Stimulated activated memory B cell treated with anti-CD40 and anti-IgM and Interleukin-4, amounts not matched to agents 10 μg/mL and 1 μg/mL and 100 μg/mL, for 72 hours (primary cell): ENCODE measurements at regions not wholly inside any gene's neighbourhood (a gene's known extent, or its start where the extent isn't known, plus 50 kb on each side); places are given as distances from the start of the nearest gene placed in this dataset.
"Not testable (repeated sequence)": the region's sequence is repeated elsewhere in the genome, so short reads cannot be mapped to it uniquely, and the experiment has no call there.

ENCODE experiments used
- ATAC-seq: fragments of 150-1000 bp; cut with Tn5 transposase; 2 replicates; pipeline ENCODE4 v1.10.0; 2021
- H3K27ac Mint-ChIP-seq: one replicate; pipeline ENCODE4 v1.8.0; 2022; ENCODE audit warnings: mild to moderate bottlenecking, mixed read lengths
- H3K27me3 Mint-ChIP-seq: one replicate; pipeline ENCODE4 v1.8.0; 2022; ENCODE audit warnings: mixed read lengths
- H3K36me3 Mint-ChIP-seq: one replicate; pipeline ENCODE4 v1.8.0; 2022; ENCODE audit warnings: mixed read lengths
- H3K4me1 Mint-ChIP-seq: one replicate; pipeline ENCODE4 v1.8.0; 2022; ENCODE audit warnings: mixed read lengths
- H3K4me3 Mint-ChIP-seq: one replicate; pipeline ENCODE4 v1.8.0; 2022; ENCODE audit warnings: mild to moderate bottlenecking, moderate library complexity, mixed read lengths
- H3K9me3 Mint-ChIP-seq: one replicate; pipeline ENCODE4 v1.8.0; 2022; ENCODE audit warnings: mixed read lengths

DNA sequence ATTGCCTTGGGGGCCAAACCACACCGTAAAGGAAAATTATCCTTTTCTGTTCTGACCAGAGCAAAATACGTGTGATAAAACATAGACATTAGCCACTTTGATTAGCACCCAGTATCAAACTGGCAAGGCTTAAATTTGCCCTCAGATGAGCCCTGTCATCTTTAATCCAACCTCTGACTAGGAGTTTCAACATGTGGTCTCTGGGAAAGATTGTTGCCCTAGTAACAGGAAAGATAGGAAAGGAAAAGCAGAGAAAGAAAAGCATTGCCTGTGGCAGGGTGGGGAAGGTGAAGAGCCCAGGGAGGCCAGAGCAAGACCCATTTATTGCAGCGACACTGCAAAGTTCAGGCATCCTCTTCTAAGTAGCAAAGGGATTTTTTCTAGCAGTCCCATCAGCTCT, 181.5 kb upstream of the SCN7A start:
- ATAC-seq = no peak
- H3K4me1 Mint-ChIP-seq = no peaks in the 10 kb centered on the region
- no peak overlapping the region for H3K4me3 Mint-ChIP-seq
- no peaks in the 10 kb centered on the region for H3K27me3 Mint-ChIP-seq
- no peaks in the 10 kb centered on the region for H3K36me3 Mint-ChIP-seq
- H3K9me3 Mint-ChIP-seq = no peaks in the 10 kb centered on the region
- no peak overlapping the region for H3K27ac Mint-ChIP-seq

GRCh38 chr2:166673986-166674385, 179.9 kb upstream of the SCN7A start:
- Mint-ChIP-seq H3K36me3 (no peaks in the 10 kb centered on the region), H3K27ac (no peak overlapping the region), H3K4me1 (no peaks in the 10 kb centered on the region), H3K9me3 (no peaks in the 10 kb centered on the region), H3K4me3 (no peak overlapping the region), H3K27me3 (no peaks in the 10 kb centered on the region)
- no peak for ATAC-seq

DNA sequence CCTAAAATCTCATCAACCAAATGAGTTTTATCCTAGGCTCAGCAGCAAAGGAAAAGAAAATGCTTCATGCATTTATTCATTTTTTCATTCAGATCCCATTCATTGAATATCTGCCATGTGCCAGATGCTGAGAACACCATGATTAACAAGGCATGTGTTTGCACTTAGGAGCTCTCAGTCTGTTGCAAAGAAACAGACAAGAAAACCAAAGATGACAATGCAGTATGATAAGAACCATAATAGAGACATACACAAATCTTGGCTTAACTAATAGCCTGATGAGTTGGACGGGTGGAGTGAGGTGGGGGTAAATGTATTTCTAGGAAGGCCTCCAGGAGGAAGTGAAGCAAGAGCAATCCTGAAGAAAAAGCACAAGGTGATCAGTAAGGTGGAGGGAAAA, 177.8 kb upstream of the SCN7A start:
- H3K4me3 Mint-ChIP-seq = no peak overlapping the region
- ATAC-seq = no peak
- no peaks in the 10 kb centered on the region for H3K27me3 Mint-ChIP-seq
- no peaks in the 10 kb centered on the region for H3K36me3 Mint-ChIP-seq
- H3K27ac Mint-ChIP-seq = no peak overlapping the region
- H3K4me1 Mint-ChIP-seq = no peaks in the 10 kb centered on the region
- H3K9me3 Mint-ChIP-seq = no peaks in the 10 kb centered on the region

- Mint-ChIP-seq H3K27ac (no peak overlapping the region), H3K4me3 (no peak overlapping the region), H3K4me1 (no peaks in the 10 kb centered on the region), H3K36me3 (no peaks in the 10 kb centered on the region), H3K27me3 (no peaks in the 10 kb centered on the region), H3K9me3 (no peaks in the 10 kb centered on the region)
- no peak for ATAC-seq
These were observed 177.2 kb upstream of the SCN7A start for GRCh38 chr2:166671235-166671634.

- Mint-ChIP-seq H3K27ac (no peak overlapping the region), H3K4me3 (no peak overlapping the region), H3K4me1 (no peaks in the 10 kb centered on the region), H3K36me3 (no peaks in the 10 kb centered on the region), H3K27me3 (no peaks in the 10 kb centered on the region), H3K9me3 (no peaks in the 10 kb centered on the region)
- ATAC-seq = no peak
These were observed 172.2 kb upstream of the SCN7A start for GRCh38 chr2:166665991-166666940.

- no peak overlapping the region for H3K27ac Mint-ChIP-seq
- H3K36me3 Mint-ChIP-seq = no peaks in the 10 kb centered on the region
- no peaks in the 10 kb centered on the region for H3K4me1 Mint-ChIP-seq
- no peak overlapping the region for H3K4me3 Mint-ChIP-seq
- no peaks in the 10 kb centered on the region for H3K27me3 Mint-ChIP-seq
- H3K9me3 Mint-ChIP-seq = no peaks in the 10 kb centered on the region
- ATAC-seq = no peak
These were observed 167.8 kb upstream of the SCN7A start for GRCh38 chr2:166661824-166662223.

GRCh38 chr2:166661391-166661790, 167.3 kb upstream of the SCN7A start:
- no peaks in the 10 kb centered on the region for H3K36me3 Mint-ChIP-seq
- no peaks in the 10 kb centered on the region for H3K4me1 Mint-ChIP-seq
- no peak overlapping the region for H3K4me3 Mint-ChIP-seq
- no peaks in the 10 kb centered on the region for H3K27me3 Mint-ChIP-seq
- no peaks in the 10 kb centered on the region for H3K9me3 Mint-ChIP-seq
- H3K27ac Mint-ChIP-seq = no peak overlapping the region
- no peak for ATAC-seq

DNA sequence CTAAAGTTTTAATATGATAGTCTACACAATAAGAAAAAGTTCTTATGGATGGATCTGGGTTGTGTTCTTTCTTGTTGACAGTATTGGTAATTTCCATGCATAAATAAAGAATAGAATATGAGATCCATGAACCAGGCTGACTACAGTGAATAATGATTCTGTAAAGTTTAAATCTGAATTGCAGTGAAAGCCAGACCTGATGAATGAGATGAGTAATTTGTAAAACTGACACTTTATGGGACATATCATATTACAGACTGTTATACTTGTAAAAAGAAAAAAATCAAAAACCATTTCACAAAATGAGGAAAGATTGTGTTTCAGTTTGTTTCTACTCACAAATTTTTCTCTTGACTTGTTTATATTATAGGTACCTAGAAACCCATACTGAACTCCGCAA, 164.9 kb upstream of the SCN7A start:
- no peaks in the 10 kb centered on the region for H3K36me3 Mint-ChIP-seq
- ATAC-seq = no peak
- H3K27me3 Mint-ChIP-seq = no peaks in the 10 kb centered on the region
- no peak overlapping the region for H3K4me3 Mint-ChIP-seq
- H3K4me1 Mint-ChIP-seq = no peaks in the 10 kb centered on the region
- H3K9me3 Mint-ChIP-seq = no peaks in the 10 kb centered on the region
- H3K27ac Mint-ChIP-seq = no peak overlapping the region

GRCh38 chr2:166653185-166653813, 159.2 kb upstream of the SCN7A start:
- Mint-ChIP-seq H3K27me3 (no peaks in the 10 kb centered on the region), H3K4me1 (no peaks in the 10 kb centered on the region), H3K36me3 (no peaks in the 10 kb centered on the region), H3K4me3 (no peak overlapping the region), H3K9me3 (no peaks in the 10 kb centered on the region), H3K27ac (no peak overlapping the region)
- ATAC-seq = no peak

DNA sequence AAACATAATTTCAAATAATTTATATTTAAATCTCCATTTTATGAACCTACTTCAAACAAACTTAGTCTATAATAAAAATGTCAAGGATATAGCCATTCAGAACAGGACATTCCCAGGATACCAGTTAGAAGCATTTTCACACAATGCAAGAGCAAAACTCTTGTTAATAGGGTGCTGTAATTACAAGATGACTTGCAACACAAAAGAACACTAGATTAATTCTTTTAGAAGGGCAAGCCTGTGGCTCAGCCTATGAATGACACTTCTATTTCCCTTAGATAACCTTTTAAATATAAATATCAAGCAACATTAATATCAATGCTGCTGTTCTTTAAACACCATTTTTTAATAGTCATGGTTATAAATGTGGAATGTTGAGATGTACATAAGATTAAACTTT, 157.9 kb upstream of the SCN7A start:
- no peaks in the 10 kb centered on the region for H3K36me3 Mint-ChIP-seq
- ATAC-seq = no peak
- no peak overlapping the region for H3K27ac Mint-ChIP-seq
- H3K4me1 Mint-ChIP-seq = no peaks in the 10 kb centered on the region
- H3K27me3 Mint-ChIP-seq = no peaks in the 10 kb centered on the region
- H3K4me3 Mint-ChIP-seq = no peak overlapping the region
- H3K9me3 Mint-ChIP-seq = peaks cover 2% of the 10 kb centered on the region

- Mint-ChIP-seq H3K36me3 (no peaks in the 10 kb centered on the region), H3K27me3 (no peaks in the 10 kb centered on the region), H3K4me1 (no peaks in the 10 kb centered on the region), H3K27ac (no peak overlapping the region), H3K4me3 (no peak overlapping the region), H3K9me3 (peaks cover 2% of the 10 kb centered on the region)
- no peak for ATAC-seq
These were observed 157.1 kb upstream of the SCN7A start for GRCh38 chr2:166651080-166651675.

- H3K4me1 Mint-ChIP-seq = no peaks in the 10 kb centered on the region
- H3K27me3 Mint-ChIP-seq = no peaks in the 10 kb centered on the region
- no peak overlapping the region for H3K4me3 Mint-ChIP-seq
These were observed 153.9 kb upstream of the SCN7A start for GRCh38 chr2:166647935-166648334.

GRCh38 chr2:166643980-166644379, 149.9 kb upstream of the SCN7A start:
- Mint-ChIP-seq H3K27ac (no peak overlapping the region), H3K4me1 (no peaks in the 10 kb centered on the region), H3K36me3 (no peaks in the 10 kb centered on the region), H3K27me3 (no peaks in the 10 kb centered on the region), H3K9me3 (peaks cover 12% of the 10 kb centered on the region), H3K4me3 (no peak overlapping the region)
- ATAC-seq = no peak

More at GRCh38 chr2:166647935-166648334, 153.9 kb upstream of the SCN7A start:
- Mint-ChIP-seq H3K27ac (no peak overlapping the region), H3K9me3 (peaks cover 2% of the 10 kb centered on the region), H3K36me3 (no peaks in the 10 kb centered on the region)
- ATAC-seq = no peak

- not testable (repeated sequence) for H3K36me3 Mint-ChIP-seq, H3K27me3 Mint-ChIP-seq, H3K27ac Mint-ChIP-seq, H3K4me1 Mint-ChIP-seq, H3K4me3 Mint-ChIP-seq, H3K9me3 Mint-ChIP-seq
- ATAC-seq = peak; percentile 37
These were observed 147.5 kb upstream of the SCN7A start for GRCh38 chr2:166641516-166641915.

DNA sequence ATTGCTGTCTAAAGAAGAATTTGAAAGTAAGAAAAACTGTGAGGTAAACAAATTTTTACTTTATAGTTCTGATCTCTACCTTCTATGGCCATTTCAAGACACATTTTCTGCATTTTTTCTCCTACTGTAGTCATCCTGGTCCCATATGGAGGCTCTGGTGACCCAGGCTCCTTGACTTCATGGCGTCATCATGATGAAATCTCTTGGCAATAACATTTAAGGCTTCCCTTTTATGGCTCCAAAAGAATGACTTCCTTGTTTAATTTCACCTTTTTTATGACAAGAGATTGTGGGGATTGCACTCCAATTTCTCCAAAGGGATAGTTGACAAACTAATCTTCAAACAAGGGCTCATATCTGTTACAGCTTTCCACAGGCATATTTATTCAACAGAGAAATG, 143.0 kb upstream of the SCN7A start:
- ATAC-seq = no peak
- Mint-ChIP-seq H3K27ac (no peak overlapping the region), H3K9me3 (peaks cover 10% of the 10 kb centered on the region), H3K4me3 (no peak overlapping the region), H3K4me1 (no peaks in the 10 kb centered on the region), H3K27me3 (no peaks in the 10 kb centered on the region), H3K36me3 (no peaks in the 10 kb centered on the region)

DNA sequence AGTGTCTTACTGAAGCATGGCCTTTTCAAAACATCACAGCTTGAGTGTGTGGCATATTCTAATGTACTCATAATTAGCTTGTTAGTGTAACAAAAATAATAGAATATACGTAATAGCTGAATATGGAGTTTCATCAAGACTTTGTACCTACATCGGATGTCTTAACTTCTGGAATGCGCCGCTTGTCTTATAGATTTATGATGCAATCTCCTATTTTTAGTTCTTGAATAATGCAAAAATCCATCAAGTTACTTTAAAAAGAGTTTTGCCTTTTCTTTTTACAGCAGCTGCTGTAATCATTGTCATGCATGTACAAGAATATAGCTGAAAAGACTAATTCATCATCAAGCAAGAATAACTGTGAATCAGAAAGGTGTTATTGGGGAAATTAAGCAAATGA, 140.7 kb upstream of the SCN7A start:
- Mint-ChIP-seq H3K4me1 (no peaks in the 10 kb centered on the region), H3K4me3 (no peak overlapping the region), H3K9me3 (no peaks in the 10 kb centered on the region), H3K36me3 (no peaks in the 10 kb centered on the region), H3K27ac (no peak overlapping the region), H3K27me3 (no peaks in the 10 kb centered on the region)
- no peak for ATAC-seq
